ENCODE measurements at regions not wholly inside any gene's neighbourhood (a gene's known extent, or its start where the extent isn't known, plus 50 kb on each side); places are given as distances from the start of the nearest gene placed in this dataset.

- Histone ChIP-seq H3K36me3 (ENCODE audit: control insufficient read depth in 1 of 2, insufficient read depth in 2 of 2, low read length in 2 of 2) (no peaks in the 10 kb centered on the region), H3K27me3 (ENCODE audit: control insufficient read depth in 1 of 2, insufficient read depth in 2 of 2, low read length in 2 of 2) (no peaks in the 10 kb centered on the region), H3K27ac (ENCODE audit: low read depth, low read length) (no peak overlapping the region), H3K9ac (ENCODE audit: low read depth in 1 of 2, low read length in 2 of 2) (no peak overlapping the region), H3K9me3 (ENCODE audit: control insufficient read depth in 1 of 2, low read length in 2 of 2) (peaks cover 0 to 10% of the 10 kb centered on the region in 2 donors), H3K4me3 (ENCODE audit: low read depth in 1 of 2, low read length in 2 of 2) (no peak overlapping the region), H3K4me1 (ENCODE audit: control insufficient read depth in 1 of 2, insufficient read depth in 2 of 2, low read length in 2 of 2) (no peaks in the 10 kb centered on the region)
Observed at GRCh38 chr9:80928697-80929096, 760.6 kb downstream of the TLE1 start.

DNA sequence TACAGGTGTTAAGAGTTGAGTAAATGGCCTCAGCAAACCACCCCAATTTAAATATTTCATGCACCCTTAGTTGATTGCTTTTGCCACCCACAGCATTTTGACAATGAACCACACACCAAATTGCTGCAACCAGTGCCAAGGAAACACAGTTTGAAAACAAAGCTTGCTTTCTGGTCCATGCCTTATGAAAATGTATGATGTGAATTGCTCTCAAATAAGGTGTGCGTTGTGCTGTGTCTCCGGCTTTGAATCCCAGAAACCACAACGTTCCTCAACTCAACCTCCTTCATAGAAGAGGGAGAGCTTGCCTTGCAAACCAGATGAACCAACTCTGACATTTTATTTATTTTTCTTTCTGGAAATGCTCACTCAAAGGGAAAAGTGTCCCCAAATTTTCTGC lies 762.7 kb downstream of the TLE1 start:
- H3K27me3 ChIP-seq (ENCODE audit: control insufficient read depth in 1 of 2, insufficient read depth in 2 of 2, low read length in 2 of 2) = no peaks in the 10 kb centered on the region

GRCh38 chr9:80922544-80922943 lies 766.8 kb downstream of the TLE1 start:
- H3K4me1 ChIP-seq (ENCODE audit: control insufficient read depth in 1 of 2, insufficient read depth in 2 of 2, low read length in 2 of 2) = no peaks in the 10 kb centered on the region
- H3K36me3 ChIP-seq (ENCODE audit: control insufficient read depth in 1 of 2, insufficient read depth in 2 of 2, low read length in 2 of 2) = no peaks in the 10 kb centered on the region
- no peak overlapping the region for H3K9ac ChIP-seq (ENCODE audit: low read depth in 1 of 2, low read length in 2 of 2)
- H3K27me3 ChIP-seq (ENCODE audit: control insufficient read depth in 1 of 2, insufficient read depth in 2 of 2, low read length in 2 of 2) = no peaks in the 10 kb centered on the region
- no peak overlapping the region for H3K27ac ChIP-seq (ENCODE audit: low read depth, low read length)
- H3K9me3 ChIP-seq (ENCODE audit: control insufficient read depth in 1 of 2, low read length in 2 of 2) = peaks cover 14 to 19% of the 10 kb centered on the region in 2 donors
- no peak overlapping the region for H3K4me3 ChIP-seq (ENCODE audit: low read depth in 1 of 2, low read length in 2 of 2)

More for the DNA sequence above, 762.7 kb downstream of the TLE1 start:
- H3K27ac ChIP-seq (ENCODE audit: low read depth, low read length) = no peak overlapping the region
- H3K4me1 ChIP-seq (ENCODE audit: control insufficient read depth in 1 of 2, insufficient read depth in 2 of 2, low read length in 2 of 2) = no peaks in the 10 kb centered on the region
- peaks cover 4 to 10% of the 10 kb centered on the region in 2 donors for H3K9me3 ChIP-seq (ENCODE audit: control insufficient read depth in 1 of 2, low read length in 2 of 2)
- H3K36me3 ChIP-seq (ENCODE audit: control insufficient read depth in 1 of 2, insufficient read depth in 2 of 2, low read length in 2 of 2) = no peaks in the 10 kb centered on the region
- H3K9ac ChIP-seq (ENCODE audit: low read depth in 1 of 2, low read length in 2 of 2) = no peak overlapping the region
- H3K4me3 ChIP-seq (ENCODE audit: low read depth in 1 of 2, low read length in 2 of 2) = no peak overlapping the region

- Histone ChIP-seq H3K9ac (ENCODE audit: low read depth in 1 of 2, low read length in 2 of 2) (no peak overlapping the region), H3K27me3 (ENCODE audit: control insufficient read depth in 1 of 2, insufficient read depth in 2 of 2, low read length in 2 of 2) (no peaks in the 10 kb centered on the region), H3K27ac (ENCODE audit: low read depth, low read length) (no peak overlapping the region), H3K4me3 (ENCODE audit: low read depth in 1 of 2, low read length in 2 of 2) (no peak overlapping the region), H3K4me1 (ENCODE audit: control insufficient read depth in 1 of 2, insufficient read depth in 2 of 2, low read length in 2 of 2) (no peaks in the 10 kb centered on the region), H3K9me3 (ENCODE audit: control insufficient read depth in 1 of 2, low read length in 2 of 2) (peaks cover 0 to 3% of the 10 kb centered on the region in 2 donors), H3K36me3 (ENCODE audit: control insufficient read depth in 1 of 2, insufficient read depth in 2 of 2, low read length in 2 of 2) (no peaks in the 10 kb centered on the region)
Observed at GRCh38 chr9:80906728-80907127, 782.6 kb downstream of the TLE1 start.

DNA sequence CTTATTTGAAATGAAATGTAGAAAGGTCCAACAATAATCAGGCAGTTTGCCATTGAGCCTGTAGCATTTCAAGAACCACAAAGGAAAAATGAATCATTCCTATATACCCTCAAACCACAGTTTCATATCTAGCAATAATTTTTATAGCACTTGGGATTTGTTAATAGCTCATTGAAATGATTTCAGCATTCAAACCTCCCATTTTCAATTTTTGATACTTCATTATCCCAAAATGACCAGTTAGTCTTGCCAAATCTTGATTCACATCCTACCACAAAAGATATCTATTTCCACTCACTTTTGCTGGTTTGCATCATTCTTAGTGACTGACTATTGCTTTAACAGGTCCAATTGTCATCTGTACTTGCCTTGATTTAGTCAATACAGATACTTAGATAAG lies 790.1 kb downstream of the TLE1 start:
- no peak overlapping the region for H3K4me3 ChIP-seq (ENCODE audit: low read depth in 1 of 2, low read length in 2 of 2)
- no peaks in the 10 kb centered on the region for H3K36me3 ChIP-seq (ENCODE audit: control insufficient read depth in 1 of 2, insufficient read depth in 2 of 2, low read length in 2 of 2)
- peaks cover 0 to 10% of the 10 kb centered on the region in 2 donors for H3K9me3 ChIP-seq (ENCODE audit: control insufficient read depth in 1 of 2, low read length in 2 of 2)
- H3K27ac ChIP-seq (ENCODE audit: low read depth, low read length) = no peak overlapping the region
- no peaks in the 10 kb centered on the region for H3K4me1 ChIP-seq (ENCODE audit: control insufficient read depth in 1 of 2, insufficient read depth in 2 of 2, low read length in 2 of 2)
- no peaks in the 10 kb centered on the region for H3K27me3 ChIP-seq (ENCODE audit: control insufficient read depth in 1 of 2, insufficient read depth in 2 of 2, low read length in 2 of 2)
- no peak overlapping the region for H3K9ac ChIP-seq (ENCODE audit: low read depth in 1 of 2, low read length in 2 of 2)

- H3K27me3 ChIP-seq (ENCODE audit: control insufficient read depth in 1 of 2, insufficient read depth in 2 of 2, low read length in 2 of 2) = no peaks in the 10 kb centered on the region
- H3K4me1 ChIP-seq (ENCODE audit: control insufficient read depth in 1 of 2, insufficient read depth in 2 of 2, low read length in 2 of 2) = no peaks in the 10 kb centered on the region
- no peak overlapping the region for H3K9ac ChIP-seq (ENCODE audit: low read depth in 1 of 2, low read length in 2 of 2)
- H3K9me3 ChIP-seq (ENCODE audit: control insufficient read depth in 1 of 2, low read length in 2 of 2) = peaks cover 0 to 10% of the 10 kb centered on the region in 2 donors
- no peak overlapping the region for H3K27ac ChIP-seq (ENCODE audit: low read depth, low read length)
- H3K4me3 ChIP-seq (ENCODE audit: low read depth in 1 of 2, low read length in 2 of 2) = no peak overlapping the region
- H3K36me3 ChIP-seq (ENCODE audit: control insufficient read depth in 1 of 2, insufficient read depth in 2 of 2, low read length in 2 of 2) = no peaks in the 10 kb centered on the region
Observed at GRCh38 chr9:80893190-80893589, 796.2 kb downstream of the TLE1 start.

DNA sequence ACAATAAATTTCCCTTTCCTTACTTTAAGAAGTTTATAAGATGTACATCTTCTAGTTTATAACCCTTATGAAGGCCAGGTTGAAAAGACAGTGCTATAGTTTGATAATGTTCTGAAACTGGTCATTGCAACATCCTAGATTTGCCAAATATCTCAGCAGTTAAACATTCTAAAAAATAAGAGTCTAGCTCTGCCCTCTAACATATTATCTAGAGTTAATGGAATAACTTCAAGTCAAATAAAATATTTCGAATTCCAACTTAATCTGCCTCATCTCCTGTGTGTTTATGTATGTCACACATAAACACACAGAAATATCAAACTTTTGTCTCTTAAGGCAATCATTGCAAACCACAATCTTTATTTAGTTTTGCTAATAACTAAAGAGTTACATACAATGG lies 796.6 kb downstream of the TLE1 start:
- H3K27ac ChIP-seq (ENCODE audit: low read depth, low read length) = no peak overlapping the region
- H3K4me3 ChIP-seq (ENCODE audit: low read depth in 1 of 2, low read length in 2 of 2) = no peak overlapping the region
- no peaks in the 10 kb centered on the region for H3K27me3 ChIP-seq (ENCODE audit: control insufficient read depth in 1 of 2, insufficient read depth in 2 of 2, low read length in 2 of 2)
- no peaks in the 10 kb centered on the region for H3K36me3 ChIP-seq (ENCODE audit: control insufficient read depth in 1 of 2, insufficient read depth in 2 of 2, low read length in 2 of 2)
- H3K9me3 ChIP-seq (ENCODE audit: control insufficient read depth in 1 of 2, low read length in 2 of 2) = peaks cover 0 to 10% of the 10 kb centered on the region in 2 donors
- H3K4me1 ChIP-seq (ENCODE audit: control insufficient read depth in 1 of 2, insufficient read depth in 2 of 2, low read length in 2 of 2) = no peaks in the 10 kb centered on the region
- H3K9ac ChIP-seq (ENCODE audit: low read depth in 1 of 2, low read length in 2 of 2) = no peak overlapping the region

DNA sequence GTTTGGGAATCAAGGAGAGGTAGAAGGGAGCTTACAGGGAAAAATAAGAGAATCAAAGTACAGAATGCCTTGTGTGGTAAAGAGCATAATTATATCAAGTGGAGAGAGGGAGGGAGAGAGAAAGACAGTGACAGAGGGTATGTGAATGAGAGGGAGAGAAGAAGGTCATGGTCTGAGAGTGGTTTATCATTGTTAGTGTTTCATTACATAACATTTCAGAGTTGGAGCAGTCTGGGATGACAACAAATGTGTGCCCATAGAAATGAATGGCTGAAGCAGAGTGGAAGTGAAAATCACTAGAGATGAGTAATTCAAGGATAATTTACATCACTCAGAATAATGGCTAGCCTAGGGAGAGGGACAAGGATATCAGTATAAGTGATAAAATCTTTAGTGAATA lies 799.2 kb downstream of the TLE1 start:
- peaks cover 0 to 13% of the 10 kb centered on the region in 2 donors for H3K9me3 ChIP-seq (ENCODE audit: control insufficient read depth in 1 of 2, low read length in 2 of 2)
- H3K27ac ChIP-seq (ENCODE audit: low read depth, low read length) = no peak overlapping the region
- H3K36me3 ChIP-seq (ENCODE audit: control insufficient read depth in 1 of 2, insufficient read depth in 2 of 2, low read length in 2 of 2) = no peaks in the 10 kb centered on the region
- H3K9ac ChIP-seq (ENCODE audit: low read depth in 1 of 2, low read length in 2 of 2) = no peak overlapping the region
- no peaks in the 10 kb centered on the region for H3K27me3 ChIP-seq (ENCODE audit: control insufficient read depth in 1 of 2, insufficient read depth in 2 of 2, low read length in 2 of 2)
- no peaks in the 10 kb centered on the region for H3K4me1 ChIP-seq (ENCODE audit: control insufficient read depth in 1 of 2, insufficient read depth in 2 of 2, low read length in 2 of 2)
- H3K4me3 ChIP-seq (ENCODE audit: low read depth in 1 of 2, low read length in 2 of 2) = no peak overlapping the region

- H3K4me1 ChIP-seq (ENCODE audit: control insufficient read depth in 1 of 2, insufficient read depth in 2 of 2, low read length in 2 of 2) = no peaks in the 10 kb centered on the region
- H3K27ac ChIP-seq (ENCODE audit: low read depth, low read length) = no peak overlapping the region
- H3K27me3 ChIP-seq (ENCODE audit: control insufficient read depth in 1 of 2, insufficient read depth in 2 of 2, low read length in 2 of 2) = no peaks in the 10 kb centered on the region
- peaks cover 0 to 5% of the 10 kb centered on the region in 2 donors for H3K9me3 ChIP-seq (ENCODE audit: control insufficient read depth in 1 of 2, low read length in 2 of 2)
- no peaks in the 10 kb centered on the region for H3K36me3 ChIP-seq (ENCODE audit: control insufficient read depth in 1 of 2, insufficient read depth in 2 of 2, low read length in 2 of 2)
- no peak overlapping the region for H3K9ac ChIP-seq (ENCODE audit: low read depth in 1 of 2, low read length in 2 of 2)
- no peak overlapping the region for H3K4me3 ChIP-seq (ENCODE audit: low read depth in 1 of 2, low read length in 2 of 2)
Observed at GRCh38 chr9:80885894-80886293, 803.5 kb downstream of the TLE1 start.

GRCh38 chr9:80883826-80884579 lies 805.3 kb downstream of the TLE1 start:
- no peak overlapping the region for H3K9ac ChIP-seq (ENCODE audit: low read depth in 1 of 2, low read length in 2 of 2)
- no peaks in the 10 kb centered on the region for H3K36me3 ChIP-seq (ENCODE audit: control insufficient read depth in 1 of 2, insufficient read depth in 2 of 2, low read length in 2 of 2)
- H3K9me3 ChIP-seq (ENCODE audit: control insufficient read depth in 1 of 2, low read length in 2 of 2) = peaks cover 0 to 5% of the 10 kb centered on the region in 2 donors
- no peak overlapping the region for H3K4me3 ChIP-seq (ENCODE audit: low read depth in 1 of 2, low read length in 2 of 2)
- H3K4me1 ChIP-seq (ENCODE audit: control insufficient read depth in 1 of 2, insufficient read depth in 2 of 2, low read length in 2 of 2) = no peaks in the 10 kb centered on the region
- H3K27me3 ChIP-seq (ENCODE audit: control insufficient read depth in 1 of 2, insufficient read depth in 2 of 2, low read length in 2 of 2) = no peaks in the 10 kb centered on the region
- no peak overlapping the region for H3K27ac ChIP-seq (ENCODE audit: low read depth, low read length)
